CD1c-positive myeloid dendritic cell (primary cell): ENCODE measurements at regions not wholly inside any gene's neighbourhood (a gene's known extent, or its start where the extent isn't known, plus 50 kb on each side); places are given as distances from the start of the nearest gene placed in this dataset.
"Not testable (repeated sequence)": the region's sequence is repeated elsewhere in the genome, so short reads cannot be mapped to it uniquely, and the experiment has no call there.

Experiments
- DNase-seq: peaks from one replicate; pipeline ENCODE4 v3.0.0-alpha.2; 2016; ENCODE audit errors: extremely low spot score

- no peak for DNase-seq
These were observed 57.3 kb upstream of the NOVA1 start for GRCh38 chr14:26655128-26655527.

DNA sequence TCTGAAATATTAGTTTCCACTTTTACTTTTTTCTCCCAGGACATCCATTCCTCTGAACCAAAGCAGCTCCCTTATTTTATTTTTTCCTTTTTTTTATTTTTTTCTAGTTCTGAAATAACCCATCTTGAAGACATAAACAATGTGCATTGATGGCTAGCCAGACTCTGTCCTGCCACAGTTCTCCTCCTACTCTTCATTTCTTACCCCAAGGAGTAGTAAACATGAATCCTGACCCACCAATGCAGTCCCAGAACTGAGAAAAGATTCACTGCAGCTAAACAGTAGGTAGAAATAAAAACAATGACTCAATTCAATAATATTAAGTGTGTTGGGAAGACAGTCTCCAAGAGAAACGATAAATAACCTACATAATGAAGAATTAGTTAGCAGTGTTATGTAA lies 65.7 kb upstream of the NOVA1 start:
- DNase-seq, result no peak

GRCh38 chr14:26678732-26679420 lies 81.0 kb upstream of the NOVA1 start:
- DNase-seq, result not testable (repeated sequence)

GRCh38 chr14:26685401-26685800 lies 87.6 kb upstream of the NOVA1 start:
- DNase-seq, result no peak

DNA sequence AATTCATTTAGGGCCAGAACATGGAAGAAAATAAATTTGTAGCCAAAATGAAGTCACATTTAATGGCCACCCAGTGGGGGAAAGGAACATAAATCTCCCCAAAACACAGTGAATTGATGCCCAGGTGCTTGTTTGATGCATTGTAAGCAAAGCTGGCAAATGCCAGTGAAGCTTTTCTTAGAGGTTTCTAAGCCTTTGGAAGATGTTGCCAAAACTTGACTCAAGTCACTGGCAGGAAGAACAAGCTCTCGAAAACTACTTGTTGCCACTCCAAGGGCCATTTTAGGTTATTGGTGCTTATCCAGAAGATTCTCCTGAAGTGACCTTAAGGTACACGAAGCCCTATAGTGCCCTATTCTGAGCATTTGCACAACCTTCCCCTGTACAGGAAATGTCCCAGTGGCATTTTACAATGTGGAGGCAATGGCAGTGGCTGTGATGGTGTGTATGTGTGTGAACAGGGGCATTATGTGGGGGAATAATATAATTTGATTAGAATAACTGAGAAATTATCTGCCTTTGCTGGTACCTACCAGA lies 89.5 kb upstream of the NOVA1 start:
- no peak for DNase-seq

DNA sequence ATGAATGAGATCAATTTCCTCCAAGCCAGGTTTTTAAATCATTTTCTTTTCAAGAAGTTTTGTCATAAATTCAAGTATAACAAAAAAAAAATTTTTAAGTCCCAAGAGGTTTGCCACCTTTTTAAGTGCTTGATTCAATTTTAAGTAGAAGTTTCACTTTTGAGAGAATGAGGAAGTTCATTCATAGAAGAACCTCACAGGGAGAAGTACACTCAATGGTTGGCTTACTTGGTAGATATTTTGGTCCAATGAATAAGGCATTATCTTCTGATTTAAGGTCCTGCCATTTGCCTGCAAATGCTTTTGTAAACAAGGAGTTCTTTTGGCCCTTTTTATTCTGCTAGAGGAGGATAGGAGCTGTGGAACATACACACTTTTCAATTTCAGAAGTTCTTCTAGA lies 96.7 kb upstream of the NOVA1 start:
- DNase-seq, result no peak

DNA sequence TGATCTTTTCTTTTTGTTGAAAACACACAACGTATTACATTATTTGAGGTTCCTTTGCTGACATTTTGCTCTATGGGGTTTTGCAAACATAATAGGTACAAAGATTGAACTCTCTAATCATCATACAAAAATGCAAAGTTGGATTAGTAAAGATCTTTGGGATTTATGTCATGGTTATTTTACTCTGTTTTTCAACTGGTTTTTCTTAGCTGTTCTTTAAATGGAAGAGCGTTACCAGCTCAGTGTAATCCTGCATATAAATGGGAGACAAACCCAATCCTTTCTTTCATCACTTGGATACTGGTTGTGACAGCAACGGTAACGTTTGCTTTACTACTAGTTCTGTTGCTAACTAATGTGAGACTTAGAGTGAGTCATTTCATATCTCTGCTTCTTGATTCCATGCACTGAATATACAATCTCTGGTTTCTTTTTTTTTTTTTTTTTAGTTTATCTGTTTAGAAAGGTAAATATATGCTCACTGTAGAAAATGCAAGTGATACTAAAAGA lies 104.9 kb upstream of the NOVA1 start:
- DNase-seq, result no peak

GRCh38 chr14:26703686-26704366 lies 106.0 kb upstream of the NOVA1 start:
- DNase-seq, result no peak

GRCh38 chr14:26707234-26707633 lies 109.4 kb upstream of the NOVA1 start:
- DNase-seq, result no peak

- no peak for DNase-seq
These were observed 111.2 kb upstream of the NOVA1 start for GRCh38 chr14:26709019-26709418.

- no peak for DNase-seq
These were observed 121.7 kb upstream of the NOVA1 start for GRCh38 chr14:26719514-26719913.

- no peak for DNase-seq
These were observed 124.4 kb upstream of the NOVA1 start for GRCh38 chr14:26722258-26722657.

DNA sequence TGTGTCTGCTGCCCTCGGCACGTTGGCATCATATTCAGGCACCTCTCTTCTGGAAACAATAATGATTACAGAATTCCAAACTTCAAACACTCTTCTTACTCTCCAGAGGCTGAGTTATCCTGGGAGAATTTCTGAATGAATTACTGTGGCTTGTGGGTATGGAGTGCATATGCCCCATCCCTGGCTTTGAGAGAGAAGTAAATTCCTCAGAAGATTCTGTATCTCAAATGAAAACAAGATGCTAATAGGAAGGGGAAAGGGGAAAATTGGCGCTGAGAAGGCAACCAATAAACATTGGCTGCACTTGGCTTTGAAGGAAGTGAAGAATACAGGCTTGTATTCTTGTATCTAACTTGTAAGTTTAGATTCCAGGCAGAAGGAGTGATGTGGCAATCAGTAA lies 132.0 kb upstream of the NOVA1 start:
- DNase-seq, result no peak

- no peak for DNase-seq
These were observed 133.2 kb upstream of the NOVA1 start for GRCh38 chr14:26730929-26731618.

GRCh38 chr14:26735811-26736210 lies 138.0 kb upstream of the NOVA1 start:
- DNase-seq, result no peak

DNA sequence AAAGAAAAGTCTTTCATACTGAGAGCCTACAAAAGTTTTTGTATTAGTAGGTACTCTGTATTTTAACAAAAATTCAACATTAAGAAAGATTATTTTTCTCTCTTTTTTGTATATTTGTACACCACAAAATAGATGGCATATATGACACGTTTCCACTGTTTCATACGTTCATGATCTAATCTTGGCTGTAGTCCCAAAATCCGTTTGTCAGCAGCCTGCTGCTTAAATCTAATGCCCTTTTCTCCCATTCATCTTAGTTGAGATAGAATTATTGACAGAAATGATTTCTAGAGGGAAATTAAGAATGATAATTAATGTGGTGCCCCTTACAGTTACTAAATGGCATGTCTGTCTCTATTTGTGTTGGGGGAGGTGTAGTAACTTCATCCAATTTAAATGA lies 140.7 kb upstream of the NOVA1 start:
- DNase-seq, result no peak

GRCh38 chr14:26741711-26742212 lies 143.9 kb upstream of the NOVA1 start:
- no peak for DNase-seq

DNA sequence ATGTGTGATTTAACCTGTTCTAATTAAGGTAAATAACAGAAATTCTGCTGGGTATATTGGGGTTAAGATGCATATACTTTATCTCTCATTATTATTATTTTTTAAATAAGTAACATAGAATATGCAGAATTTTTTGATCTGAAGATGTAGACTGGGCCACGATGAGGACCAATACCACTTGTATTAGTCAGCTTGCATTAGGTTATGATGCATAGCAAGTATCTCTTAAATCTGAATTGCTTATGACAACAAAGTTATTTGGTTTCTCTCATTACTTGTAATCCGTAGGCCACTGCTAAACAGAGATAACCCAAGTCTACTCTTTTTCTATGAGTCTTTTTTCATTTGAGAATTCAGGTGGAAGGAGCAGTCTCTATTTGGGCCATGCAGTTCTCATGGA lies 145.5 kb upstream of the NOVA1 start:
- no peak for DNase-seq

GRCh38 chr14:26744903-26745302 lies 147.1 kb upstream of the NOVA1 start:
- DNase-seq, result no peak

GRCh38 chr14:26761532-26761931 lies 163.7 kb upstream of the NOVA1 start:
- no peak for DNase-seq

GRCh38 chr14:26765301-26765700 lies 167.5 kb upstream of the NOVA1 start:
- DNase-seq, result no peak

- no peak for DNase-seq
These were observed 168.1 kb upstream of the NOVA1 start for GRCh38 chr14:26765768-26766520.
